Stimulated activated CD4-positive, alpha-beta T cell treated with anti-CD3 and anti-CD28 coated beads, Interleukin-1b, Interleukin-23, amount 100 ng/mL, for 4 hours (primary cell): ENCODE measurements at regions not wholly inside any gene's neighbourhood (a gene's known extent, or its start where the extent isn't known, plus 50 kb on each side); places are given as distances from the start of the nearest gene placed in this dataset.
"Not testable (repeated sequence)": the region's sequence is repeated elsewhere in the genome, so short reads cannot be mapped to it uniquely, and the experiment has no call there.

ENCODE experiments used
- DNase-seq, 2 donors: peaks; one replicate each; pipeline ENCODE4 v3.0.0-alpha.2; 2020; ENCODE audit warnings: low read depth in 2 of 2

DNA sequence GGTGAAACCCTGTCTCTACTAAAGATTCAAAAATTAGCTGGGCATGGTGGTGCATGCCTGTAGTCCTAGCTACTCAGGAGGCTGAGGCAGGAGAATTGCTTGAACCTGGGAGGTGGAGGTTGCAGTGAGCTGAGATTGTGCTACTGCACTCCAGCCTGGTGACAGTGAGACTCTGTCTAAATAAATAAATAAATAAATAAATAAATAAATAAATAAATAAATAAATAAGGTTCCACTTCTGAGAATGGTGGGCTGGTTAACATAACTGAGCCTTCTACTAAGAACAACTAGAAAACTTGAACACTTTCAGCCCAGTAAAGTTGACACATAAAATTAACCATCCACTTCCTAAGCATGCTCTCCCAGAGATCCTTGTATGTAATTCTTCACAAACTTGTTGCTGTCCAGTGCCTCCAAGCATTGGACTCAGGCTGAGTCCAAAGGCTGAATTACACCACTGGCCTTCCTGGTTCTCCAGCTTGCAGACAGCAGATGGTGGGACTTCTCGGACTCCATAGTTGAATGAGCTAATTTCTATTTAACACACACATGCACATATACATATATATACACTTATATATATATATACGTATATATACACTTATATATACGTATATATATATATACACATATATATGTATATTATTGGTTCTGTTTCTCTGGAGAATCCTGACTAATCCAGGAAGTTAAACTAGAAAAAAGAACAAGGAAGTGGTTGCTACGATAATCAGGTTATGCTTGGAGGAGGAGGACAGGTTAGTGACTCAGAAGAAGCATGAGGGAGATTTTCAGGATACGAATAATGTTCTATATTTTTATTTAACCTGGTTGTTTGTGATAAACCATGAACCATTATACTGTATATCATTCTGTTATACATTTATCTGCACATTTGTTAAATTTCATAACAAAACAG lies 348.8 kb downstream of the METTL4 start:
- no peak for DNase-seq

DNA sequence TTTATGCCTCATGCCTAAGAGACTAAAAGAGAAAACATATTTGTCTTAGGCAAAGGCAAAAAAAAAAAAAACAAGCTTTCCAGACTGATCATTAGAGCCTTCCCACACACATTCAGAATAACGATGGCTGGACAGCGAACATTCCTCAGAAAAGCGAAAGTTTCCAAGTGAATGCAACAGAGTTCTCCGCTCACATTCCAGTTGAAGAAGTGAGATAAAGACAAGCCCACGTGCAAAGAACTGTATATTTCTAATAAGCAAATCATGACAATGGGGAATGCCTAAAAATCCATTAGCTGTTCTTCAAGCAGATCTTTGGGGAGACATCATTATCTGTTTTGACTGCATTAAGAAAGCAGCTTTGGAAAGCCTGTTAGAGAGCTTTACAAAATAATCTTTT lies 347.9 kb downstream of the METTL4 start:
- no peak for DNase-seq

DNA sequence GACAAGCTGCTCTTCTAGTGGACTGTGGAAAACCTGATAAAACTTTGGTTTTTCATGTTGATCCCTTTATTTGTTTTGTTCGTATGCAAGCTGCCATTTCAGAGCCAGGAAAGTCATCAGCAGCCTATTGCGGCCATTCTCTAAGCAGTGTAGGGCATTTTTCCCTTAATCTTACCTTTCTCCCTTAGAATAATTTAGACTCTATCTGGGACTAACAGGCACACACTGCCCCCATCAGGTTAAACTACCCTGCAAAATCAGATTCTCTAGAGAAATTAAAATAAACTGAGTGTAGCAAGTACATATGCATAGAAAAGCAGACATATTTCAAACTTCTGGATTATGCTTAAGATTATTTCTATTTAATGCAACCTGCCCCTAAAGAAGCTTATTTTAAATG lies 347.5 kb downstream of the METTL4 start:
- DNase-seq = no peak

DNA sequence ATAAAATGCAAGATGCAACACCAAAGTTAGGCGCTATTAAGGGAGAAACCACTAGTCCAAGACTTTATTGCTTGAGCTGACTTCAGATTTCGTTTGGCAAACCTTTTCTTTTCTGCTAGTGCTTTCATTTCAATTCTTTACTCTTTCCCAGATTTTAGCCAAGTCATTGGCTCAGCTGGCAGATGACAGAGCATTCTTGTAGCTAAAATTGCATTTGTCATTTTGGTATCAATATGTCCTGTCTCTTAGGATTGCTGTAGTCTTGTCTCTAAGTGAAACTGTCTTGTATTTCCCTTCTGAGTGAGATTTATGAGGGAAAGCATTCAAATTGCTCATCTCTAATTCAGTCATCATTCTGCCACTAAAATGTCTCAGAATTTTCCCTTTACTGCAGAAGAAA lies 335.1 kb downstream of the METTL4 start:
- DNase-seq = no peak

DNA sequence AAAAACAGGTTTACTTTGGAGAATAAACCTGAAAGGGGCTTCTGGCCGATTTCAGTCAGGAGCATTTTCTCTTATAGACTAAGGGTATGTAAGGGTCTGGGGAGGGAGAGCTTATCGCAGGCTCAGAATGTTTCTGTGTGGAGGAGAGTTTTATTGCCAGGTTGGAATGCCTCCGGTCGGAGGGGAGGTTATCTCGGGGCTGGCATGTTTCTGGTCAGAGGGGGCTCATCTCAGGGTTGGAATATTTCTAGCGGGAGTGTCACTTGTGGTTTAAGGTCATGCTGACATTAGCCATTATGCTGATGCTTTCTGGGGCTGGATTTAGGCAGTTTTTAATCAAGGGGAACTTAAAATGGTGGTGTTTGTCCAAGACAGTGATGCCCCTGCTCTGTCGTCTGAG lies 333.6 kb downstream of the METTL4 start:
- DNase-seq = no peak

DNA sequence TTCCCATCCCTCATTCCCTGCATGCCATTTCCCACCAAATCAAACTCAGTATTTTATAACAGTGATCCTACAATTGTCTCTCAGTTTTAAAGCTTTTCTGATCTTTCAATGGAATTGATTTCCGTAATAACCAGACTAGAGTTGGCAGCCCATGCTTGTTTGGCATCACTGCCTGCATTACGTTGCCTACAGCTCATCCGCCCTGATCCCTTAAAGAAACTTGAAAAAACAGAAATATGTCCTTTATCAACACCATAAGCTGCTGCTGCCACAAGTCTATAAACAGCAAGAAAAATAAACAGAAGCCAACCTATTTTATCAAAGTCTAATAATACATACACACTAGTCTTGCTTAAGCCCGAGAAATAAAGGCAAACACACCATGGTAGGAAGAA lies 331.0 kb downstream of the METTL4 start:
- no peak for DNase-seq

DNA sequence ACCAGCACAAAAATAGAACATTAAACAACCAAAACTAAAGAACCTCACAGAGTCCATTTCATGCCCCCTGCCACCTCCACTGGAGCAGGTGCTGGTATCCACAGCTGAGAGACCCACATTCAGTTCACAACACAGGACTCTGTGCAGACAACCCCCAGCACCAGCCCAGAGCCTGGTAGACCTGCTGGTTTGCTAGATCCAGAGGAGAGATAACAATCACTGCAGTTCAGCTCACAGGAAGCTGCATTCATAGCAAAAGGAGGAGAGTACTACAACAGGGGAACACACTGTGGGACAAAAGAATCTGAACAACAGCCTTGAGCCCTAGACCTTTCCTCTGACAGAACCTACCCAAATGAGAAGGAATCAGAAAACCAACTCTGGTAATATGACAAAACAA lies 326.7 kb downstream of the METTL4 start:
- no peak for DNase-seq

DNA sequence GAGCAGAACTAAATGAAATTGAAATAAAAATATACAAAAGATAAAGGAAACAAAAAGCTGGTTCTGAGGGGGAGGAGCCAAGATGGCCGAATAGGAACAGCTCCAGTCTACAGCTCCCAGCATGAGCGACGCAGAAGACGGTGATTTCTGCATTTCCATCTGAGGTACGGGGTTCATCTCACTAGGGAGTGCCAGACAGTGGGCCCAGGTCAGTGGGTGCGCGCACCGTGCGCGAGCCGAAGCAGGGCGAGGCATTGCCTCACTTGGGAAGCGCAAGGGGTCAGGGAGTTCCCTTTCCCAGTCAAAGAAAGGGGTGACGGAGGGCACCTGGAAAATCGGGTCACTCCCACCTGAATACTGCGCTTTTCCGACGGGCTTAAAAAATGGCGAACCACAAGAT lies 324.2 kb downstream of the METTL4 start:
- not testable (repeated sequence) for DNase-seq

DNA sequence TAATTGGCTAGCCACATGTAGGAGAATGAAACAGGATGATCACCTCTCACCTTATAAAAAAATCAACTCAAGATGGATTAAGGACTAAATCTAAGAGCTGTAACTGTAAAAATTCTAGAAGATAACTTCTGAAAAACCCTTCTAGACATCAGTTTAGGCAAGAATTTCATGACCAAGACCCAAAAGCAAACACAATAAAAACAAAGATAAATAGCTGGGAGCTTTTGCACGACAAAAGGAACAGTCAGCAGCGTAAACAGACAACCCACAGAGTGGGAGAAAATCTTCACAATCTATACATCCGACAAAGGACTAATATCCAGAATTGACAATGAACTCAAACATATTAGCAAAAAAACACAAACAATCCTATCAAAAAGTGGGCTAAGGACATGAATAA lies 316.3 kb downstream of the METTL4 start:
- DNase-seq = no peak

DNA sequence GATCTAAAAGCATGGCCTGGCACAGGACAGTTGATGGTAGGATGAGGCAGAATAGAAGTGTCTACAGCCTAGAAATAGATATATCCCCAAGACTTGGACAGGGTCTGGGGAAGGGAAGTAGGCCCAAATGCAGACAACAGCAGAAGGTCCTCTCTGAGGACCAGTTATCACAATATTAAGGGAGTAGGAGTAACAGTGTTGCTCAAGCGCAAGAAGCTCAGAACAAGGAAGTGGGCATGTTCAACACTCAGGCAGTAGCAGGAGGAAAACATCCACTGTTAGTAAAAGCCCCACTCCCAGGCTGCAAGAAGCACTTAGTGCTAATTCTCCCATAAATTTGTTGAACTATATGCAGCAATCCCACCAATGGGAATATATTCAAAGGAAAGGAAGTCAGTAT lies 314.7 kb downstream of the METTL4 start:
- DNase-seq = no peak

DNA sequence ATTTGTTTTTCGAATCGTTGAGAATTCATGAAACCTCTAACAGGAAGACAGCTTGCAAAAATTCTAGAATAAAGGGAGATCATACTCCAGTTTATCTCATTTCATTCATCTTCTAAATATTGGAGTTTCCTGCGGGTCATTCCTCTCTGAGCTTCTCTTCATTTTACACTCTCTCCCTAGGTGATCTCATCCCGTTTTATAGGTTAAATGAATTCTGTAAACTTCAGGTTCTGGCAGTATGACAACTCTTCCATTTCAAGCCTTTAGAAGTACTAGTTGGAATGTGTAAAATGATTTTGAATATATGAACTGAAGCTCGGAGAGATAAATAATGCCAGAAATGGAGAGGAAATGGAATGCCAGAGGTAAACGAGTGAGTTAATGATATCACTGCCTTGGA lies 312.4 kb downstream of the METTL4 start:
- DNase-seq = no peak

DNA sequence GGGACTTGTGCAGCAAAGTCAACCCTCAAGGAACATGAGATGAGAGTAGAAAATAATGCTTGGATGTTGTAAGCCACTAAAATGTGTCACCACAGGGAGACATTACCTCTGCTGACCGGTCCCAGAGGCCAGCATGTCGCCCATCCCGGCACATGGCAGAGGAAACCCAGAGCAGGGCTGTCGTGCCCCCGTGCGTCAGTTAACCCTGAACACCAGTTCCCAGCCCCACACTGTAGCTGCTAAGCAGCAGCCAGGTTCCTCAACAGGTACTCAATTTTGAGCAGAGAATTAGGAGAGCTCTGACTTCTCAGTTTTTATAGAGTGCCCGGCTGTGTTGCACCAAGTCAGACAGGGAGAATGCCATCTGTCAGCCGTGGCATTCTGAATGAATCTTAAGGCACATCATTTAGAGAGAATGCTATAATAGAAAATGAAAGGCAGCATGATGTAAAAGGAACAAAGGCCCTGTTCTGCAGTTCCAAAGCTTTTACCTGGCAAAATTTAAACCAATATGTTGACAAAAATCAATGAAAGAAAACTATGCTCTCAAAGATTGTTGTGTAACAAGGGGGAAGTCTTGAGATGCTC lies 307.9 kb downstream of the METTL4 start:
- DNase-seq = no peak

DNA sequence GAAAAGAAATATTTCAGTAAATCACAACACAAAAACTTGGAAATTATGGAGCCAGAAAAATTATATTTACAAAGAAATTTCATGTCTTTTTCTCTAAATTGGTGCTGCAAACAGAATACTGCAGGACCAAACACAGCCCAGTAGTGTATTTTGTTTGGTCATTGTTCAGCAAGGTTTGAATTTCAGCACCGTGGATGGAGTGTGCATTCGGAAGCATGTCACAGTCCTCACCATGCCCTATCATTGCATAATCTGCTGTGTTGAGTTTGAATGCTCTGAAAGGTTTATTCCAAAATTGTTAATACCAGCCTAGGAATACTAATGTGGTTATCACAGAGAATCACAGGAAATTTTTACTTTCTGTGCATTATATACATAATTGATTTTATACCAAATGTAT lies 296.7 kb downstream of the METTL4 start:
- no peak for DNase-seq

DNA sequence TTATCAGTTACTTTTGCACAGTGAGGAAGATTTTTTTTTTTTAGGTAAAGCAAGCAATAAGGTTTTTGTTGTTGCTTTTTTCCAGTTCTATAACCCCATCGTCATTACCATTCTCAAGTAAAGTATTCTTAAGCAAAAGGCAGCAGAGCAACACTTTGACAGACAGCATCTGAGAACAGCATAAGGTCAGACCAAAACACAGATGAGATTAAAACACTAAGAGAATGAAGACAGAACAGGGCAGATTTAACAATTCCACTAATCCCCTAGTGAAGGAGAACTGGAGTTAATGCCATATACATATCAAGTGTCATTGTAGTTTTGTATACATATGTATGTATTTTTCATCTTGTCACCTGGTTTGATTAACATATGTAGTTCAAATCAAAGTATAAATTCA lies 290.2 kb downstream of the METTL4 start:
- no peak for DNase-seq

DNA sequence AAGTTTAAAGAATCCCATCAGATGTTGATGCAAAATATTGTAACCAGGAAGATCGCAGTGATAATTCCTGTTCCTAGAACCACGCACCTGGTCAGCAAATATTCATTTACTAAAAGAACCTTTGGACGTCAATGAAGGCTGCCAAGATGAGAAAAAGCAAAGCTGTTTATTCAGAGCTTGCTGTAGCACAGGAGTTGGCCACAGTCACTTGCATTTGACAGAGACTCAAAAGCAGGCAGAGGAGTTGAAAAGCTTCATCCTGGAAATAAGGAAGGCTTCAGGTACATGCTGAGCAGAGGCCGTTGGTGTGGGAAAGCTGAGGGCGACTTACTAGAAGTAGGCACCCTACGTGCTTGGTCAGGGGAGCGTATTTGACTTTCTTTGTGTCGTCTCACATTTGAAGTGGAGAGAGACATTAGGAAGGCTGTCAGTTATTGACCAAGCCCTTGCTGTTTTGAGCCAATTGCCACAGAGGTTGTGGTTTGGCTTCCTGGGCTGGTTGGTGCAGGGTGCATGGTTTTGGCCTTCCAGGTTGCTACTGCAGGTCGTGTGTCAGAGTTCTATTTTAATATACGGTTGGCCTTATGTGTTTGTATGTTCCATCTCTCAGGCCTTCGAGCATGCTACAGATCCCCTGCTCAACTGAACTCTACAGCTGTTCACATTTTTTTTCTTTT lies 289.6 kb downstream of the METTL4 start:
- no peak for DNase-seq

DNA sequence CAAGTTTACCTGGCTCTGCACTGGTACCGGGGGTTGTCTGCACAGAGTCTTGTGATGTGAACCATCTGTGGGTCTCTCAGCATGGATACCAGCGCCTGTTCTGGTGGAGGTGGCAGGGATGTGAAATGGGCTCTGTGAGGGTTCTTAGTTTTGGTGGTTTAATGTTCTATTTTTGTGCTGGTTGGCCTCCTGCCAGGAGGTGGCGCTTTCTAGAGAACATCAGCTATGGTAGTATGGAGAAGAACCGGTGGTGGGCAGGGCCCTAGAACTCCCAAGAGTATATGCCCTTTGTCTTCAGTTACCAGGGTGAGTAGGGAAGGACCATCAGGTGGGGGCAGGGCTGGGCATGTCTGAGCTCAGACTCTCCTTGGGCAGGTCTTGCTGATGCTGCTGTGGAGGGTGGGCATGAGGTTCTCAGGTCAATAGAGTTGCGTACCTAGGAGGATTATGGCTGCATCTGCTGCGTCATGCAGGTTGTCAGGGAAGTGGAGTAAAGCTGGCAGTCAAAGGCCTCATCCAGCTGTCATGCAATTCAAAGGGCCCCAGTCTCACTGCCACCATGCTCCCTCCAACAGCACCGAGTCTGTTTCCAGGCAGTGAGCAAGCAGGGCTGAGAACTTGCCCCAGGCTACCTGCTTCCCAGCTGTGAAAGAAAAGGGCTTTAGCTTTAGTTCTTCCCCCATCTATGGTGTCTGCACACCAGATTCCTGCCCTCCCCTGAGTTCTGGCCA lies 278.0 kb downstream of the METTL4 start:
- DNase-seq = no peak

DNA sequence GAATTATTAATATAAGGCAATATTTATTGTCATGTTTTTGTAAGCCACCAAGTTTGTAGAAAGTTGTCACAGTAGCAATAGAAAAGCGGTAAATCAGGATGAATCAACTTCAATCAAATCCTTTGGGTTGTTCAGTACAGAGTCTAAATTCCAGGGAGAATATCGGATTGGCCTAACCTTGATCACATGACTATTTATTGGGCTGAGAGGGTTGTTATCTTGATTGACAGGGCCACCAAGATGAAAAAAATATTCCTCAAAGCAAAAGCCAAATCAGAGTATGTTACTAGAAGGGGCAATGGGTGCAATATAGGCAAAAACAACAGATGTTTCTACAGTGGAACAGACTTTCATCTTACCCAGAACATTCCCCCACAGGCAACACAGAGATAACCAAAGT lies 270.0 kb downstream of the METTL4 start:
- no peak for DNase-seq

DNA sequence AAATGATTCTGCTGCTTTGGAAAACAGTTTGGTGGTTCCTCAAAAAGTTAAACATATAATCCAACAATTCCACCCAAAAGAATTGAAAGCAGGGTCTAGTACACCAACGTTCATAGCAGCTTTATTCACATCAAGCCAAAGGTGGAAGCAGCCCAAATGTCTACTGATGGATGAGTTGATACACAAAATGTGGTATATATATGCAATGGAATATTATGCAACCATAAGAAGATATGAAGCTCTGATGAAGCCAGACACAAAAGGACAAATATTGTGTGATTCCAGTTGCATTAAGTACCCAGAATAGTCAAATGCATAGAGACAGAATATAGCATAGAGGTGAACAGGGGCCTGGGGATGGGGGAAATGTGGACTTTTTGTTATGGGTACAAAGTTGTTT lies 269.3 kb downstream of the METTL4 start:
- DNase-seq = no peak

DNA sequence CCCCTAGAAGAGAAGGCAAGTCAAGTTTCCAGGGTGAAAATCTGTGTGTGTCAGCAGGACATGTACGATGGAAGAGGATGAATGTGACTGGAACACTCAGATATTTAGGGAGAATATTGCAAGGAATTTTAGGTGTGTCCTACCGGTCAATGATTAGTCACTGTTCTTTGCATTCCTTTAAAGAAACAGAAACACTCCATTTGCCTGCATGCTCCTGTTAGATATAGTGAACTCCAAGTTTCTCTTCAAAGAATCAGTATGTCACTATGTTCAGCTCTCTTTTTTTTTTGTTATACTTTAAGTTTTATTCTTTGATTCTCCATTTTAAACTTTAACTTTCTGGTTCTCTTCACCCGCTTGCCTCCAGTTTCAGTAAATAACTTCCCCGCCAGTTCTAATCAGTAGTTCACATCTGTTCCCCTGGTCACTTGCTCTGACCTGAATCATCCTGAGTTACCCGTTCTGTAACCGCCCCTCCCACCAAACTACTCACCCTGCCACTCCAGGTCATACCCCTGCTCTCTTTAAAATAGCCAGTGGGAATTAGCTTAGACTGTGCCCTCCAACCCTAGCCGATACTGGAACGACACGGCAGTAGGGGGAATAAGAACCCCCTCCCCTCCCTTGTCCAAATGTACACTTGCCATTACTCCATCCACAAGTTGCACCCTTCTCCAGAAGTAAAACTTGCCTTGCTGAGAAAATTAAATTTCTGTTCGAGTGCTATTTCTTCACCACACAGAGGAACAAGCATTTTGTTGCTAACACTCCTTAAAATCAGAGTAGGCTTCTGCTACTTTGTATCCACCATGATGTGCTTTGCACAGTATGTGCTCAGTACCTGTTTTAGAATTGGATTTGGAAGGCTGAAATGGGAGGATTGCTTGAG lies 268.4 kb downstream of the METTL4 start:
- no peak for DNase-seq

DNA sequence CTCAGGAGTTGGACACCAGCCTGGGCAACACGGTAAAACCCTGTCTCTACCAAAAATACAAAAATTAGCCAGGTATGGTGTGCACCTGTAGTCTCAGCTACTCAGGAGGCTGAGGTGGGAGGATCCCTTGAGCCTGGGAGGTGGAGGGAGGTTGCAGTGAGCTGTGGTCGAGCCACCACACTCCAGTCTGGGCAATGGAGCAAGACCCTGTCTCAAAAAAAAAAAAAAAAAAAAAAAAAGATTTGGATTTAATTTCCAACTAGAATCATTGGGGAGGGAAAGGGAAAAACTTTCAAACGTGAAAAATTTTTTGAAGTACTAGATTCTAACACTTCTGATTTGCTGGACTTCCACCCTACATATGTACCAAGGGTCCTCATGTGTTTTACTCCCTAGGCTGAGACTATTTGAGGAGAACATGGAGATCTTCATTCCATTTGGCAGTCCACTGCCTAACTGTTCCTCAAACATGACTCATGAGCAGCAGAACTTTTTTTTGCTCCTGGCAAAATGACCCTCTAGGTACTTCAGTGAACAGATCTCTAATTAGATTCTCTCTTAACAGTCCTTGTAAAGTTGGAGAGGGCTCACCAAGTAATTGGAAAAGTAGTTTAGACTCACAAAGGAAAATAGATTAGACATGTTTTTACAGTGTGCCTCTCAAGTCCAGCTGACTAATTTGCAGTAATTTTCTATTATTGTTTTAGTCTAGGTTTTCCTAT lies 267.6 kb downstream of the METTL4 start:
- no peak for DNase-seq
